NCI-H1930 (cell line): ENCODE measurements at regions not wholly inside any gene's neighbourhood (a gene's known extent, or its start where the extent isn't known, plus 50 kb on each side); places are given as distances from the start of the nearest gene placed in this dataset.
A peak's percentile ranks its signal among the peaks of the same experiment; 100 is the strongest.
"Not testable (repeated sequence)": the region's sequence is repeated elsewhere in the genome, so short reads cannot be mapped to it uniquely, and the experiment has no call there.

ENCODE experiments used
- DNase-seq, 2 experiments: peaks; one replicate each; lab custom pipeline; 2025; lab: John Stamatoyannopoulos, UW

DNA sequence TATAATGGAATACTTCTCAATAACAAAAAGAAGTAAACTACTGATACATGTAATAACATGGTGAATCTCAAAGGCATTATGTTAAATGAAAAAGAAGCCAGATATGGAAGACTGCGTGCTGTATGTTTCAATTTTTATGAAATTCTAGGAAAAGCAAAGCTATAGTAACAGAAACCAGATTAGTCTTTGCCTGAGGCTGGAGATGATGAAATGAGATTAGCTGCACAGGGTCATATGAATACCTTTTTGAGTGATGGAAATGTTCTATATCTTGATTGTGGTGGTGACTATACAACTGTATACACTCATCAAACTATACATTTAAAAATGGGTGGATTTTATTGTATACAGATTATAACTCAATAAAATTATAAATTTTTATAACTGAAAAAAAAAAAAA lies 113.5 kb downstream of the TMEM30B start:
- DNase-seq, result no peak

DNA sequence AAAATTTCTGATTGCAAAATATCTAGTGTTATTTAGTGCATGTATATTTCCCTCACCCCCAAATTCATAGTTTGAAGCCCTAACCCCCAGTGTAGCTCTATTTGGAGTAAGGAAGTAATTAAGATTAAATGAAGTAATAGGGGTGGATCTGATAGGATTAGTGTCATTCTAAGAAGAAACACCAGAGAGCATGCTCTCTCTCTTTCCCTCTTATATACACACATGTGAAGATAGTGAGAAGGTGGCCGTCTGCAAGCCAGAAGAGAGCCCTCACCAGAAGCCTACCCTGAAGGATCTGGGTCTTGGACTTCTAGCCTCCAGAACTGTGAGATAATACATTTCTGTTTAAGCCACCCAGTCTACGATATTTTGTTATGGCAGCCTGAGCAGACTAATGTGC lies 120.3 kb downstream of the TMEM30B start:
- DNase-seq, result no peak

GRCh38 chr14:61154641-61155040 lies 126.5 kb downstream of the TMEM30B start:
- no peak for DNase-seq

DNA sequence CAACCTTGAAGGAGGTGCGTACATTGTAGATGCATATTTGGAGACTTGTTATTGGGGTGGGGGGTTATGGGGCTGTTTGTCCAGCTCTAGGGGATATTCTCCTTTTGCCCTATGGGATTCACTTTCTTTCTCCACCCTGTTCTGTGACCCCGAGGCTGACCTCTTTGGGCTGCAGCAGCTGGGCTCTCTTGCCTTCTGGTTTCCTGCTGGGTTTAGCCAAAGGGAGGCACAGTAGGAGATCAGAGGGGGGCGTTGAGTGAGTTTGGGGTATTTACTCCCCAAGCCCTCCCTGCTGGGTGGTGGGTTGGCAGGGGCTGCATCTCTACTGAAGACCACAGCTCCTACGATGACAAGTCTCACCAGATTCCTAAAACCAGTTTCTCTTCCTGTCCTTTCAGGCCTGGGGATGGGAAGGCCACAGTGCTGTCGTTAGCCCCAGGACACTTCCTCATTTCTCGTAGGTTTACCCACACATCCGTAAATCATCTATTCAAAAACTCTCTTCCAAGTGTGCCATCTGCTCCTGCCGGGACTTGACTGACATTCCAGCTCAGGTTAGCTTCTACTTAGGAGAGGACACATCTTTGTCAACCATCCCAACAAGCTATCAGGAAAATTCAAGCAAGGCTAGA lies 127.1 kb downstream of the TMEM30B start:
- DNase-seq, result no peak

DNA sequence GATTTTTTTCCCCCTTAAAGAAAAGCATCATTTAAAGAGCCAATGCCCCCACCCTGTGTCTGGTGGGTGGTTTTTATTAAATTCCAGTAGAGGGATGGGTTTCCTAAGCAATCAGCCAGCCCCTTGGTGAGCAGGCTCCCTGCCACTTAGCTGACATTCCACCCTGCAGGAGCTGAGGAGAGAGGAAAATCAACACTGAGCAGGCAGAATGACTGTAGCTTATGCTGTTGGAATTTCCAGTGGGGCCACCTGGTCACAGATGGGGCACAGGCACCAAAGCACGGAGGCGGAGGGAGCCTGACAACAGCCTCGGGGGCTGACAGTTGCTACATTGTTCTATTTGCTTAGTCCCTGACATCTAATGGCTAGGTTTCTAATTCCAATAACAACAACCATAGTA lies 127.7 kb downstream of the TMEM30B start:
- DNase-seq, result no peak

DNA sequence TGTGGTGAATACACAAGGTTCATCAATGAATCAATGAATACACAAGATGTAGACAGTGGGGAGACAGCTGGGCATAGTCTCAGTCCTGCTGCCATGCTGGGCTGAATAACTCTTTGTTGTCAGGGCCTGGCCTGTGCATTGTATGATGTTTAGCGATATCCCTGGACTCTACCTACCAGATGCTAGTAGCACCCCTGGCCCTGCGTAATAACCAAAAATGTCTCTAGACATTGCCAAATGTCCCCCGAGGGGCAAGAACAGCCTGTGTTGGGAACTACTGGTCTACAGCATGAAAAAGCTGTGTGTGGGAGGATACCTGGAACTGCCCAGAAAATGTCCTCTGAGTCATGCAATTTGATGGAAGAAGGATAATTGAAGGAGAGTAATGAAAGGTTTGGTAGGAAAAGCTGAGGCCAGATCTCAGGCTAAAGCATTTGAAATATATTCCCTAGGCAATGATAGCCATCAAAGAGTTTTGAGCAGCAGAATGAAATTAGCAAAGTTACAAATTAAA lies 128.2 kb downstream of the TMEM30B start:
- DNase-seq, result peak in 1 of 2 experiments; percentile 77

DNA sequence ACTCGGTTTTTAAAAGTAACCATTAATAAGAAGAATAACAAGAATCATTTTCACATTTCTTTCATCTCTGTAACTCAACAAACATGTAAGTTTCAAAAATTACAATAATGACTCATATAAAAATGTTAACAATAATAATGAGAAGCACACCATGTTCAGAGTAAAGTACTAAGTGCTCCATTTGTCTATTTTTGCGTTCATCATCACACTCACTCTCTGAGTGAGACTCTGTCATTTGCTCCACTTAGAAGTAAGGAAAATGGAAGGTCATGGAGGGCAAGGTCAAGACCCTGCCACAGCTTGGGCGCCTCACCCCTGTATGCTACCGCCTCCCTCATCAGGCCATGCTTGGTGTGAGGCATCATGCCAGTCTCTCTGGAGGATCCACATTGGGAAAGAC lies 129.9 kb downstream of the TMEM30B start:
- DNase-seq, result no peak

GRCh38 chr14:61150851-61151250 lies 130.3 kb downstream of the TMEM30B start:
- no peak for DNase-seq

- DNase-seq, result no peak
These were observed 131.2 kb downstream of the TMEM30B start for GRCh38 chr14:61149896-61150295.

DNA sequence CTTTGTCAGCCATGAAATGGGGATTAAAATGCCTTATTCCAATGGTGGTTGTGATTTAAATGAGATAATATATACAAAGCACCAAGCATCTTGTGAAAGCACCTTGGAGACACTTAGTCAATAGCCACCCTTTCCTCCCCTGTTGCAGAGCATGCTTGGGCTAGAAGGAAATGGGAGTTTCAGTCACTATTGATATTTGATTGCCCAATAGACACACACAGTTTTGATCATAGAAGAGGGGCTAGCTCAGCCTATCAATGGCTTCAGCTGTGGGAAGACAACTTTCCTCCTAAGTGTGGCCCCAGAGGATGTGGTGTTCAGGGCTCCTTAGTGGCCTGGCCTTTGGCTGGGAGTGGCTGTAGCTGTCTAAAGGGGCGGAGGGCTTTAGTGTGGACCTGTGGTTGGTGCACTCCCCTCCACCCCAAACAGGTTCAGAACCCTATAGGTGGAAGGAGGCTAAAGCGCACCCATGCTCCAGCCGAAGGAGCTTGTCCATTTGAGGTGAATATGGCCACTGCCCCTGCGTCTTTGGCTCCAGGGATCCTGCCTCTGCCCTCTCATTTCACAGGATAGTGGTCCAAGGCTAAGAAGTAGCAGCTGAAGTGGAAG lies 132.3 kb downstream of the TMEM30B start:
- DNase-seq, result no peak

GRCh38 chr14:61147831-61148549 lies 133.1 kb downstream of the TMEM30B start:
- DNase-seq, result no peak

DNA sequence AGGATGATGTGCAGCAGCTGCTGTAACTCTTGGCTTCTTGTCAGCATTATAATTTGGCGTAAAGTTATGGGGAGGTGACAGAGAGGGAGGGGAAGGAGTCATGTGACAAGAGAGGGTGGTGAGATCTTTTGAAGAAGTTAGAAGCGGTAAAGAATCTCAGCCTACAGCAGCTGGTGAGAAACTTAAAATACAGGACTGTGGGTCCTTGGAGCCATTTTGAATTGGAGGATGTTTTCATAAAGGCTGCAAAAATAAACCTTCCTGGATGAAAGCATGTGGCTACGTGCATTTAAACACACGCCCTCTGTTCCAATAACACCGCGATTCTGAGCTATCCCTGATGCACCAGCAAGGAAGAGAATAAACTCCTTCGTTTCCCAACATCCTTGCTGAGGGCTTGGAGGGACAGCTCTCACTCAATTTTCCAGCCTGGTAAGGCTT lies 133.7 kb downstream of the TMEM30B start:
- no peak for DNase-seq

- no peak for DNase-seq
These were observed 134.2 kb downstream of the TMEM30B start for GRCh38 chr14:61146899-61147298.

DNA sequence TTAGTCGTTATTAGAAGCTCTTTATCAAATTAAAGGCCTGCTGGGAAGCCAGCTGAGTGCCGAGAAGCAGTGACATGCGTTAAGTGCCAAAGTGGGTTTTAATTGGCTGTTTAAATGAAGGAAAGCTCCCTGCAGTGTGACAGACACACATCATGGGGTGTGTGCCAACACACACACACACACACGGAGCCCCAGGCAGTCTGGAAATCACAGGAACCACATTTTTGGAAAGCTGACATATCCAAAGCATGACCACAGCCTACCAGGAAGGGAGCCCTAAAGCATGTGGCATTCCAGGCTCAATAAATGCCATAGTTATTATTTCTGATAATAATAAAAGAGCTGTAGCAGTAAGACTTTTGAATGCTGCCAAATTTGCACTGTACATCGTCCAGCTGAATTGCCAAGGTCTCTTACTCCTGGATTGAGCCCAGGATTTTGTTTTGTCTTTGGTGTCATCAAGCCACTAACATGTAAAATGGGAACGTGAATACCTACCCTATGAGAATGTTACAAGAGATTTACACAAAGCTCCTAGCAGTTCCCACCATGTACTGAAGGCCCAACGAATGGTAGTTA lies 135.1 kb downstream of the TMEM30B start:
- DNase-seq, result no peak

GRCh38 chr14:61145034-61145902 lies 135.9 kb downstream of the TMEM30B start:
- no peak for DNase-seq

- DNase-seq, result not testable (repeated sequence)
These were observed 136.8 kb downstream of the TMEM30B start for GRCh38 chr14:61144117-61145033.

GRCh38 chr14:61140872-61141271 lies 140.3 kb downstream of the TMEM30B start:
- DNase-seq, result no peak

DNA sequence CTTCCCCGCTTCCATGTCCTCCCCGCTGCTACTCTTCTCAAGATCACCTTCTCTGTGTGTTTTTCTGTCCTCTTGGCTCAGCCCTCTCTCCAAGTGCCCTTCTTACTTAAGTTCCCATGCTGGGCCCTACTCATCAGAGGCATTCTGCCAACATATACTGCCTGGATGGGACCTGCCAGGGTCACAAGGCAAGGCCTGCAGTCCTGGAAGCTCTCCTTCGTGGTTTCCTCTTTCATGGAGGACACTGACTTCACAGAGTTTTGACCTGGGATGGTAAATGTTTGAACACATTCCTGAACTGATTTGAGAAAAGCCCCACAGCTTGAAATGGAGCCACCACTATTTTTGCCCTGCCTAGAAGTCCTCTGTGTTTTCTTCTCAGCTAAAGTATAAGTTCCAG lies 140.9 kb downstream of the TMEM30B start:
- DNase-seq, result no peak

DNA sequence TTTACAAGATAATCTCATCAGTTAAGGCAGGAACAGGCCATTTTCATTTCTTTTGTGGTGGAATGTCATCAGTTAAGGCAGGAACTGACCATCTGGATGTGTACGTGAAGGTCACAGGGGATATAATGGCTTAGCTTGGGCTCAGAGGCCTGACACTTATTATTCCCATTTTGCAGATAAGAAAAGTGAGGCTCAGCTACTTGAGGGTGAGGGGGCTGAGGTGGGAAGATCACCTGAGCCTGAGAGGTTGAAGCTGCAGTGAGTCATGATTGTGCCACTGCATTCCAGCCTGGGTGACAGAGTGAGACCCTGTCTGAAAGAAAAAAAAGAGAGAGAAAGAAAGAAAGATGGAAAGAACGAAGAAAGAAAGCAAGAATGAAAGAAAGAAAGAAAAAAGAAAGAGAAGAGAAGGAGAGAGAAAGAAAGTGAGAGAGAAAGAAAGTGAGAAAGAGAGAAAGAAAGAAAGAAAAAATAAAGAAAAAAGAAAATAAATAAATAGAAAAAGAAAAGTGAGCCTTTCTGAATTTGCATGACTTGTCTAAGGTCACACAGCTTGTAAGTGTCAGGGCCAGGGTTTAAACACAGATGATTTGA lies 142.0 kb downstream of the TMEM30B start:
- DNase-seq, result no peak

DNA sequence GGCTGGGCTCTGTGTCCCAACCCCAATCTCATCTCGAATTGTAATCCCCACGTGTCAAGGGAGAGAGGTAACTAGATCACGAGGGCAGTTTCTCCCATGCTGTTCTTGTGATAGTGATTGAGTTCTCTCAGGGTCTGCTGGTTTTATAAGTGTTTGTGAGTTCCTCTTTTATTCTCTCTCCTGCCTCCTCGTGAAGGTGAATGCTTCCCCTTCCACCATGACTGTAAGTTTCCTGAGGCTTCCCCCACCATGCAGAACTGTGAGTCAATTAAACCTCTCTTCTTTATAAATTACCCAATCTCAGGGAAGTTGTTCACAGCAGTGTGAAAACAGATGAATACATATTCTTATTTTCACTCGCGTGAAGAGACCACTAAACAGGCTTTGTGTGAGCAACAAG lies 148.2 kb downstream of the TMEM30B start:
- no peak for DNase-seq
